ENCODE measurements at regions not wholly inside any gene's neighbourhood (a gene's known extent, or its start where the extent isn't known, plus 50 kb on each side); places are given as distances from the start of the nearest gene placed in this dataset.

GRCh38 chr4:162347156-162347841 lies 183.5 kb upstream of the FSTL5 start:
- DNase-seq = no peak

GRCh38 chr4:162343967-162344366 lies 180.2 kb upstream of the FSTL5 start:
- no peak for DNase-seq

- DNase-seq = no peak
Measured at GRCh38 chr4:162341533-162341932, 177.7 kb upstream of the FSTL5 start.

- no peak for DNase-seq
Measured at GRCh38 chr4:162323919-162324318, 160.1 kb upstream of the FSTL5 start.

GRCh38 chr4:162322054-162322453 lies 158.3 kb upstream of the FSTL5 start:
- DNase-seq = no peak

- no peak for DNase-seq
Measured at GRCh38 chr4:162285753-162286152, 122.0 kb upstream of the FSTL5 start.

- DNase-seq = no peak
Measured at GRCh38 chr4:162282684-162283083, 118.9 kb upstream of the FSTL5 start.

GRCh38 chr4:162274354-162274753 lies 110.6 kb upstream of the FSTL5 start:
- DNase-seq = peak; percentile 99

- no peak for DNase-seq
Measured at GRCh38 chr4:162272215-162272614, 108.4 kb upstream of the FSTL5 start.

GRCh38 chr4:162268911-162269310 lies 105.1 kb upstream of the FSTL5 start:
- DNase-seq = no peak

GRCh38 chr4:162265802-162266201 lies 102.0 kb upstream of the FSTL5 start:
- no peak for DNase-seq

- no peak for DNase-seq
Measured at GRCh38 chr4:162245051-162245450, 81.3 kb upstream of the FSTL5 start.

GRCh38 chr4:162241857-162242256 lies 78.1 kb upstream of the FSTL5 start:
- DNase-seq = peak; percentile 0

GRCh38 chr4:162239992-162240769 lies 76.4 kb upstream of the FSTL5 start:
- DNase-seq = no peak

- no peak for DNase-seq
Measured at GRCh38 chr4:162237676-162238075, 73.9 kb upstream of the FSTL5 start.

- no peak for DNase-seq
Measured at GRCh38 chr4:162234595-162234994, 70.8 kb upstream of the FSTL5 start.

- no peak for DNase-seq
Measured at GRCh38 chr4:162232349-162232748, 68.5 kb upstream of the FSTL5 start.

GRCh38 chr4:162229670-162230069 lies 65.9 kb upstream of the FSTL5 start:
- no peak for DNase-seq

GRCh38 chr4:162221148-162221547 lies 57.3 kb upstream of the FSTL5 start:
- DNase-seq = no peak
